IPS DF 6.9 (cell line): ENCODE measurements at regions not wholly inside any gene's neighbourhood (a gene's known extent, or its start where the extent isn't known, plus 50 kb on each side); places are given as distances from the start of the nearest gene placed in this dataset.

Experiments used
- DNase-seq: peaks from one replicate; pipeline ENCODE4 v3.0.0-alpha.2; 2013; ENCODE audit warnings: low read depth, low spot score
- H3K27ac ChIP-seq: one replicate; pipeline ENCODE4 v1.5.1; 2013; ENCODE audit warnings: low read length, control low read depth
- H3K27me3 ChIP-seq: 2 replicates; pipeline ENCODE4 v1.6.1; 2013; ENCODE audit warnings: mild to moderate bottlenecking, low read length; ENCODE audit not compliant: control insufficient read depth, insufficient read depth
- H3K36me3 ChIP-seq: 2 replicates; pipeline ENCODE4 v1.6.1; 2013; ENCODE audit warnings: low read length; ENCODE audit not compliant: control insufficient read depth, insufficient read depth
- H3K4me1 ChIP-seq: 2 replicates; pipeline ENCODE4 v1.6.1; 2013; ENCODE audit warnings: low read length; ENCODE audit not compliant: control insufficient read depth, insufficient read depth
- H3K4me3 ChIP-seq: 2 replicates; pipeline ENCODE4 v1.5.1; 2013; ENCODE audit warnings: mild to moderate bottlenecking, low read length
- H3K9me3 ChIP-seq: 2 replicates; pipeline ENCODE4 v1.6.1; 2013; ENCODE audit warnings: low read length, inconsistent platforms; ENCODE audit not compliant: control insufficient read depth, insufficient read depth
- WGBS: extraction: QIAGEN DNeasy Blood & Tissue Kit; methylation state at CpG from one replicate; pipeline ENCODE4 v1.1.7; 2013; ENCODE audit warnings: mixed read lengths, missing lambda C conversion rate; ENCODE audit not compliant: insufficient read length, insufficient coverage; 5-methylcytosine and 5-hydroxymethylcytosine counted together

DNA sequence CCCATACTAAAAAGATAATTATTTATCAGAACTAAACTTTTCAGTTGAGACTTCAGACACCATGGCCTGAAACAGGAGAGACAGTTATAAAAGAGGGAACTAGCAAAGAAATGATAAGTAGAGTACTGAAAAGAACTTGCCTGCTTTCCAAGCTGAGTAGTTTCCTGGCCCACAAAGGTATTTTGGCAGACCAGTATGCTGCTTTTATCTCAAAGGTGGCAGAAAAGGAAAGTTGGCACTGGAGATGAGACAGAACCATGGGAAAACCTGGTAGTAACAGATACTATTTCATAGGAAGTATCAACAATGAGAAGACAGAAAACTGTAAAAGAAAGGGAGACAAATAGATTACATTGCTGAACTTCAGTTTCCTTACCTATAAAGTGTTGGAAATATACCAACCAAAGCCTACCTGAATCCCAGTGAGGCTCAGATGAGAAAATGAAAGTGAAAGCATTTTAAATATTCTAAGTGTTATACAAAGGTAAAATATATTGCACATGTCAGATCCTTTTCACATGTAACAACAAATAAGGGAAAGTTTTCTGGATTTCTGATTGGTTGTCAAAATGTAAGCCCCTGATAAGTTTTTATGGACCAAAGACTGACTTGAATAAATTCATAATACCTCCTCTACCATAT is 155.3 kb upstream of the FSCB start:
- Histone ChIP-seq H3K4me1 (no peaks in the 10 kb centered on the region), H3K9me3 (no peaks in the 10 kb centered on the region), H3K36me3 (no peaks in the 10 kb centered on the region), H3K27me3 (no peaks in the 10 kb centered on the region), H3K27ac (no peak overlapping the region), H3K4me3 (no peak overlapping the region)
- no peak for DNase-seq

DNA sequence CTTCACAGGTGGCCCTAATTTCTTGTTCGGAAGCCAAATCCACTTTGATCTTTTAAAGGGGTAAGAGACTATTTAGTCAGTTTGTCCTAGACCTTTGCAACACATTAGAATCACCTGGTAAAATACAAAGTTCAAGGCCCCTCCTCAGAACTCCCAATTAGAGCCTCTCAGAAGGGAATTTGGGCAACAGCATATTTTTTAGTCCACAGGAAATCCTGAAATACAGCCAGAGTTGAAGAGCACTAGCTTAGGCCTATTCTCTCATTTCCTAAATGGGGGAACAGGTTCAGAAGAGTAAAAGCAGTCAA is 151.3 kb upstream of the FSCB start:
- Histone ChIP-seq H3K9me3 (no peaks in the 10 kb centered on the region), H3K27ac (no peak overlapping the region), H3K4me1 (no peaks in the 10 kb centered on the region), H3K4me3 (no peak overlapping the region), H3K27me3 (no peaks in the 10 kb centered on the region), H3K36me3 (no peaks in the 10 kb centered on the region)
- no peak for DNase-seq
- WGBS = no CpG with 5 or more reads among the region's 1 CpG

GRCh38 chr14:44657696-44658388 is 150.8 kb upstream of the FSCB start:
- no peaks in the 10 kb centered on the region for H3K27me3 ChIP-seq
- no peak overlapping the region for H3K4me3 ChIP-seq
- no peaks in the 10 kb centered on the region for H3K4me1 ChIP-seq
- WGBS = no CpG with 5 or more reads among the region's 3 CpGs
- no peak for DNase-seq
- no peaks in the 10 kb centered on the region for H3K9me3 ChIP-seq
- no peak overlapping the region for H3K27ac ChIP-seq
- no peaks in the 10 kb centered on the region for H3K36me3 ChIP-seq

- Histone ChIP-seq H3K4me3 (no peak overlapping the region), H3K36me3 (no peaks in the 10 kb centered on the region), H3K27ac (no peak overlapping the region)
Observed at GRCh38 chr14:44657203-44657602, 150.1 kb upstream of the FSCB start.

DNA sequence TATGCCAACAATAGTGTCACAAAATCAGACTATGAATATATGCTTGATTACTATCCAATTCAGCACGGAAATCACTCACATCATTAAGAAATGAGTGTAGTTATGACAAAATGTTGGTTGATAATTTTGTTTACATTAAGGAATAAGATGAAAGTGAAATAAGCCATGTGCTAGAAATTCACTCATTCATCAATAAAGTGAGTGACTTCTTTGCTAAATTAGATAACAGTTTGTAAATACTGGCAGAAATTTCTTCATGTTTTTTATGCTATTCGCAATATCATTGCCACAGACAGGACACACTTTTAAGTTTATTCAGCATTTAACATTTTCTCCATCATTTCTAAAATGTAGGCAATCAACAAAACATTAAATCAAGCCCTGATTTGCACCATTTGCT is 147.5 kb upstream of the FSCB start:
- H3K4me1 ChIP-seq = no peaks in the 10 kb centered on the region
- H3K9me3 ChIP-seq = no peaks in the 10 kb centered on the region
- no peak overlapping the region for H3K27ac ChIP-seq
- no peaks in the 10 kb centered on the region for H3K36me3 ChIP-seq
- DNase-seq = no peak
- H3K27me3 ChIP-seq = no peaks in the 10 kb centered on the region
- no peak overlapping the region for H3K4me3 ChIP-seq
- WGBS = no CpG with 5 or more reads among the region's 2 CpGs

More at GRCh38 chr14:44657203-44657602, 150.1 kb upstream of the FSCB start:
- DNase-seq = no peak
- Histone ChIP-seq H3K4me1 (no peaks in the 10 kb centered on the region), H3K27me3 (no peaks in the 10 kb centered on the region), H3K9me3 (no peaks in the 10 kb centered on the region)

- DNase-seq = no peak
- Histone ChIP-seq H3K4me1 (no peaks in the 10 kb centered on the region), H3K27me3 (no peaks in the 10 kb centered on the region), H3K27ac (no peak overlapping the region), H3K9me3 (no peaks in the 10 kb centered on the region), H3K4me3 (no peak overlapping the region), H3K36me3 (no peaks in the 10 kb centered on the region)
- WGBS = no CpG with 5 or more reads among the region's 3 CpGs
Observed at GRCh38 chr14:44653641-44654040, 146.6 kb upstream of the FSCB start.

DNA sequence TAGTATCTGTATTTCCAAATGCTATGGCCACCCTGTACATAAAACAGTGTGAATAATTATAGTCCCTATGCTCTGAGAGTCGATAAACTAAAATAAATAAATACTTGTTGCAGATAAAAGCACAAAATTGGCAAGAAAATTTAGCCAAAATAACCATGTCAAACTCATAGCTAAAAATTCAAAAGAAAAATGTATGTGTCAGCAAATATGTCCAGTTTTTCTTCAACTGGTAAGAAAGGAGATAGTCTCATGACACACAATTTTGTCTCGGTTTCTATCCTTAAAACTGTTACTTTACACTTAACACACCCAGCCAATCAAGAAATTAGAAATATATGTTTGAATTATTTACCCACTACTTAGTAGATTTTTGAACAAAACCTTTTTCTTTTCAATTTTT is 145.6 kb upstream of the FSCB start:
- no peak overlapping the region for H3K27ac ChIP-seq
- H3K36me3 ChIP-seq = no peaks in the 10 kb centered on the region
- H3K27me3 ChIP-seq = no peaks in the 10 kb centered on the region
- H3K4me3 ChIP-seq = no peak overlapping the region
- no peaks in the 10 kb centered on the region for H3K9me3 ChIP-seq
- no CpG with 5 or more reads among the region's 2 CpGs for WGBS
- DNase-seq = no peak
- H3K4me1 ChIP-seq = no peaks in the 10 kb centered on the region

GRCh38 chr14:44649061-44649460 is 142.0 kb upstream of the FSCB start:
- no peaks in the 10 kb centered on the region for H3K9me3 ChIP-seq
- H3K27me3 ChIP-seq = no peaks in the 10 kb centered on the region
- no peak for DNase-seq
- no peak overlapping the region for H3K27ac ChIP-seq
- no peaks in the 10 kb centered on the region for H3K4me1 ChIP-seq
- WGBS = no CpG with 5 or more reads among the region's 1 CpG
- no peak overlapping the region for H3K4me3 ChIP-seq
- H3K36me3 ChIP-seq = no peaks in the 10 kb centered on the region

DNA sequence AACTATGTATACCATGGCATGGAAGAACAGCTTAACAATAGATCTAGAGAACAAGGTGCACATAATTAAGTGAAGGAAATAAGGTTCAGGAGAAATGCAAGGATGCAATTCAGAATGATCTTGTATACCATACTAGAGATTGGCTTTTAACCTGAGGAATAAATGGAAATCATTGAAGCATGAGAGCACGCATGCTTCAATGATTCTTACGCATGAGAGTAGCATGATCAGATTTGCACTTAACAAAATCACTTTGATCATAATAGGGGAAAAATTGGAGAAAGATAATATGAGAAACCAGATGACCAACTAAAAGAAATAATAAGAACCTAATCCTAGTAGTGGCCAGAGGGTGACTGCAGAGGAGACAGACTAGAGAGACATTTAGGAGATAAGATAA is 133.3 kb upstream of the FSCB start:
- Histone ChIP-seq H3K27ac (no peak overlapping the region), H3K4me3 (no peak overlapping the region)
- no CpG with 5 or more reads among the region's 2 CpGs for whole genome bisulfite sequencing

DNA sequence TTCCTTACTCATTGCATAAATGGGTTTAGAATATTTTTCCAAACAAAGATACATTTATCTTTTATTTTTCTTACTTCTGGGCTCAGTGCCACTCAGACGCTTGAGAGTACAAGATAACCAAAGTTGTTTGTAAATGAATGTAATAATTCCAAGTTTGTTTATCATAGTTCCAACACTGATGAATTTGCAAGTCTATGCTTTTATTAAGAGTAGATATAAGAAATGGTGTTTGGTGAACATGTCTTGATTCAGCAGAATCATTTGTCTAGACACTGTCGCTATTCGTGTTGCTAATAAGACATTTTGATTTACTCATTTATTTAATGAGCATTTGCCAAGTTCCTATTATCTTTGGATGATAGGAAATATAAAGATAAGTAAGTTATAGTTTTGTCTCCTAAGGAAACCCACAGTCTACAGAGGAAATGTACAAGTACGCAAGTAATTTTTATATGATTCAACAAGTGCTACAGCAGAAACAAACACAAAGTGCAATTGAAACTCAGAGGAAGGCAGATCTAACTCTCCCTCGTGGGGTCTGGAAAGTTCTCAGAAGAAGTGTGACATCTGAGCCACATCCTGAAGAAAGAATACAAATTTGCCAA is 132.8 kb upstream of the FSCB start:
- no peaks in the 10 kb centered on the region for H3K36me3 ChIP-seq
- H3K4me1 ChIP-seq = no peaks in the 10 kb centered on the region
- WGBS = no CpG with 5 or more reads among the region's 5 CpGs
- H3K27me3 ChIP-seq = no peaks in the 10 kb centered on the region
- H3K27ac ChIP-seq = no peak overlapping the region
- no peak for DNase-seq
- H3K9me3 ChIP-seq = no peaks in the 10 kb centered on the region
- H3K4me3 ChIP-seq = no peak overlapping the region

More for the DNA sequence above, 133.3 kb upstream of the FSCB start:
- Histone ChIP-seq H3K36me3 (no peaks in the 10 kb centered on the region), H3K27me3 (no peaks in the 10 kb centered on the region), H3K4me1 (no peaks in the 10 kb centered on the region), H3K9me3 (no peaks in the 10 kb centered on the region)
- DNase-seq = no peak

GRCh38 chr14:44634692-44635091 is 127.6 kb upstream of the FSCB start:
- no peaks in the 10 kb centered on the region for H3K36me3 ChIP-seq
- no peaks in the 10 kb centered on the region for H3K4me1 ChIP-seq
- no peak for DNase-seq
- no CpG with 5 or more reads among the region's 4 CpGs for WGBS
- no peak overlapping the region for H3K4me3 ChIP-seq
- H3K27ac ChIP-seq = no peak overlapping the region
- no peaks in the 10 kb centered on the region for H3K9me3 ChIP-seq
- no peaks in the 10 kb centered on the region for H3K27me3 ChIP-seq
